ENCODE measurements at regions not wholly inside any gene's neighbourhood (a gene's known extent, or its start where the extent isn't known, plus 50 kb on each side); places are given as distances from the start of the nearest gene placed in this dataset.

DNA sequence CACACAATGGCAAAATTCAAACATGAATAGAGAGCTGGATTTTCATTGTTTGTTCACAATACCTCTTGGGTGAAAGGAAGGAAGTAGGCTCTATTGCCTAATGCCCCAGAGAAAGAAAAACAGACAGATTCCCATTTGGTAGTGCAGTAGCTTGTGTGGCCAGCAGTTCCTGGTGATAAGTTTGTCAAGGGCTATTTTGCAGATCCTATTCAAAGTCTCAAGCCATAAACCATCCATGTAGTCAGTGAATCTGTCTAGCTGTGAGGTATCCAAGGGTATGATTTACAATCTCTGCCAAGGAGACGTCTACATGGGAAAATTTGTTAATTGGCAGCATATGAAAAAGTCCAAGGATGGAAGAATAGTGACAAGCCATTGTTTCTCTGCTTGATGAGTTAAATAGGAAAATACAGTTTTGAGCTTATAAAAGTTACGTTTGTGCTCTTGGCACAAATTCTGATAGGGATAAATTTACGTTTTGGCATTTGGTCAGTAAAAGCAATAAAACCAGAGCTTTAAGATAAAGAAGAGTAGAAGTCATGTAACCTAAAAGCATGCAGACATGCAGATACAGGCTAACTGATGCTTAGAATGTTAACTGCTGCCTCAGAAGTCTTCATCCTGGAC lies 269.1 kb downstream of the GATA3 start:
- no peaks in the 10 kb centered on the region for H3K27me3 ChIP-seq (ENCODE audit: control insufficient read depth, insufficient read depth, low read length)
- DNase-seq (ENCODE audit: low read depth) = no peak
- no peak for TF ChIP-seq CTCF (IDR thresholded peaks at IDR 0.05; ENCODE audit: insufficient read depth, low read length, poor library complexity, severe bottlenecking)
- no peak overlapping the region for H3K4me3 ChIP-seq (ENCODE audit: low read depth, low read length)
- H3K36me3 ChIP-seq (ENCODE audit: control insufficient read depth, insufficient read depth, low read length) = no peaks in the 10 kb centered on the region

GRCh38 chr10:8325024-8325980 lies 270.8 kb downstream of the GATA3 start:
- Histone ChIP-seq H3K36me3 (ENCODE audit: control insufficient read depth, insufficient read depth, low read length) (no peaks in the 10 kb centered on the region), H3K4me3 (ENCODE audit: low read depth, low read length) (no peak overlapping the region), H3K27me3 (ENCODE audit: control insufficient read depth, insufficient read depth, low read length) (no peaks in the 10 kb centered on the region)
- DNase-seq (ENCODE audit: low read depth) = no peak
- no peak for TF ChIP-seq CTCF (IDR thresholded peaks at IDR 0.05; ENCODE audit: insufficient read depth, low read length, poor library complexity, severe bottlenecking)

DNA sequence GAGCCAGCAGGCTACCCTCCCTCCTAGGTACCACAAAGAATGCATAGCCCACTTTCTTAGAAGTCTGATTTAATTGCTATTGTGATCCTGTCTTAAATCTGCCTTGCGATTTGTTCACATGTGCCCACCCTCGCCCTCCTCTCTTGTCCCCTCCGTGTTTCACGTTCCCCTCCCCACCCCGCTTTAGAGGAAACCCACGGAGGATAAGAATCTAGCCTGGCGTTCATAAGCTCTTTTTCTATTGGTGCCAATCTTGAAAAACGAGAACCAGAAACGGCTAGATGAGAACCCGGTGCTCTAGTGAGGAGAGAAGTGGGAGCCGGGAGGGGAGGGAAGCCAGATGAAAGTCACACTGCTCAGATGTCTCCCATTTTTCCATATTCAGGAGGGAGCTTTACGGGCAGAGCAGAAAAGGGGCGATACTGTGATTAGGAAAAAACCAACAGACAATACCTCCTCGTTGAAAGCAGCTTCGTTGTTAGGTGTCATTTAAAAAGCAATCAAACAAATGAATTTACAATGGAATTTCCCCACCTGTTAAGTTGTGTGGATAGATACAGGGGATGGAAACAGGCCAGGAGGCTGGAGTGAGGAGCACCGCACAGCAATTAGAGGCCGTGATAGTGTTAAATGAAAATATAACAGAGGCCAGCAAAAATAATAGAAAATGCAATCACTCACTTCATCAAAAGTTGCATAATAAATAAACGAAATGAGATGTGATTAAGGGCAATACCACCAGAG lies 272.1 kb downstream of the GATA3 start:
- Histone ChIP-seq H3K27me3 (ENCODE audit: control insufficient read depth, insufficient read depth, low read length) (peaks cover 4% of the 10 kb centered on the region), H3K4me3 (ENCODE audit: low read depth, low read length) (no peak overlapping the region), H3K36me3 (ENCODE audit: control insufficient read depth, insufficient read depth, low read length) (no peaks in the 10 kb centered on the region)
- DNase-seq (ENCODE audit: low read depth) = no peak
- no peak for TF ChIP-seq CTCF (IDR thresholded peaks at IDR 0.05; ENCODE audit: insufficient read depth, low read length, poor library complexity, severe bottlenecking)

DNA sequence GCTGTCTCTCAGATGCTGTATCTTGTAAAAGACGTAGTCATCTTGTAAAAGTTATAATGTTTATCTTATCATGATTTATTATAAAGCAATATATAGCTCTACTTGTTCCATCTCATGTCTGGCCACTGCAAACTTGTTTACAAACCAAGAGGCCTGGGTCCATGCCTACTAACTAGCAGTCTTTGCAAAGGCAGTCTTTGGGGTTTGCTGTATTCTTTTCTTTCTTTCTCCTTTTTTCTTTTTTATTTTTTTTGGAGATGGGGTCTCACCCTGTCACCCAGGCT lies 272.6 kb downstream of the GATA3 start:
- H3K36me3 ChIP-seq (ENCODE audit: control insufficient read depth, insufficient read depth, low read length) = no peaks in the 10 kb centered on the region
- no peak overlapping the region for H3K4me3 ChIP-seq (ENCODE audit: low read depth, low read length)
- no peak for DNase-seq (ENCODE audit: low read depth)
- TF ChIP-seq CTCF (IDR thresholded peaks at IDR 0.05; ENCODE audit: insufficient read depth, low read length, poor library complexity, severe bottlenecking) = no peak
- peaks cover 4% of the 10 kb centered on the region for H3K27me3 ChIP-seq (ENCODE audit: control insufficient read depth, insufficient read depth, low read length)

- no peak for DNase-seq (ENCODE audit: low read depth)
- Histone ChIP-seq H3K4me3 (ENCODE audit: low read depth, low read length) (no peak overlapping the region), H3K27me3 (ENCODE audit: control insufficient read depth, insufficient read depth, low read length) (peaks cover 10% of the 10 kb centered on the region), H3K36me3 (ENCODE audit: control insufficient read depth, insufficient read depth, low read length) (no peaks in the 10 kb centered on the region)
- no peak for TF ChIP-seq CTCF (IDR thresholded peaks at IDR 0.05; ENCODE audit: insufficient read depth, low read length, poor library complexity, severe bottlenecking)
Observed at GRCh38 chr10:8331387-8331786, 276.9 kb downstream of the GATA3 start.

Data from kidney epithelial cell (primary cell).